ENCODE measurements at regions not wholly inside any gene's neighbourhood (a gene's known extent, or its start where the extent isn't known, plus 50 kb on each side); places are given as distances from the start of the nearest gene placed in this dataset.

DNA sequence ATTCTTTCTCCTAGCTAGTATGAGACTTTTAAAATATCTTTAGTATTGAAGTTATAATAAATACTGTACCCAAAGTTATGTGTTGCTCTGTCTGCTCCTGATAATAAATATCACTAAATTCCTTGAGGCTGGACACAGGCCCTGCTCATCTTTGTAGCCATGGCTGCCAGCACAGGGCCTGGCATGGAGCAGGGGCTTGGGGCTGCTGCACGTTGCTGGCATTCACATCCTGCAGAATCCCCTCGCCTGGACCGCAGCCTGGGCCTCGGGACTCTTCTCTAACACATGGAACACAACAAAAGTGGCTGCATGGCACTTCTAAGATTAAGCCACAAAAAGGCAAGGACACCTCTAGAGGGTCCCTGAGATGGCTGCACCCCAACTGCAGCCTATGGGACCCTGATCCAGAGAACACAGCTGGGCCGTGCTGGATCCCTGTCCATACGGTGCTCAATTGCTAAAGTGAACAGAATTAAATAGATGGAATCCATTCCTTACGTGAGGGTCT lies 477.5 kb upstream of the MYT1L start:
- ATAC-seq, result no peak
- TF ChIP-seq, protein P1, sequence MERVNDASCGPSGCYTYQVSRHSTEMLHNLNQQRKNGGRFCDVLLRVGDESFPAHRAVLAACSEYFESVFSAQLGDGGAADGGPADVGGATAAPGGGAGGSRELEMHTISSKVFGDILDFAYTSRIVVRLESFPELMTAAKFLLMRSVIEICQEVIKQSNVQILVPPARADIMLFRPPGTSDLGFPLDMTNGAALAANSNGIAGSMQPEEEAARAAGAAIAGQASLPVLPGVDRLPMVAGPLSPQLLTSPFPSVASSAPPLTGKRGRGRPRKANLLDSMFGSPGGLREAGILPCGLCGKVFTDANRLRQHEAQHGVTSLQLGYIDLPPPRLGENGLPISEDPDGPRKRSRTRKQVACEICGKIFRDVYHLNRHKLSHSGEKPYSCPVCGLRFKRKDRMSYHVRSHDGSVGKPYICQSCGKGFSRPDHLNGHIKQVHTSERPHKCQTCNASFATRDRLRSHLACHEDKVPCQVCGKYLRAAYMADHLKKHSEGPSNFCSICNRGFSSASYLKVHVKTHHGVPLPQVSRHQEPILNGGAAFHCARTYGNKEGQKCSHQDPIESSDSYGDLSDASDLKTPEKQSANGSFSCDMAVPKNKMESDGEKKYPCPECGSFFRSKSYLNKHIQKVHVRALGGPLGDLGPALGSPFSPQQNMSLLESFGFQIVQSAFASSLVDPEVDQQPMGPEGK (CRISPR knock-in tag; IDR thresholded peaks at IDR 0.05; ENCODE audit: borderline replicate concordance), result no peak
- no peak for TF ChIP-seq ZNF70 (CRISPR knock-in tag; IDR thresholded peaks at IDR 0.05)

DNA sequence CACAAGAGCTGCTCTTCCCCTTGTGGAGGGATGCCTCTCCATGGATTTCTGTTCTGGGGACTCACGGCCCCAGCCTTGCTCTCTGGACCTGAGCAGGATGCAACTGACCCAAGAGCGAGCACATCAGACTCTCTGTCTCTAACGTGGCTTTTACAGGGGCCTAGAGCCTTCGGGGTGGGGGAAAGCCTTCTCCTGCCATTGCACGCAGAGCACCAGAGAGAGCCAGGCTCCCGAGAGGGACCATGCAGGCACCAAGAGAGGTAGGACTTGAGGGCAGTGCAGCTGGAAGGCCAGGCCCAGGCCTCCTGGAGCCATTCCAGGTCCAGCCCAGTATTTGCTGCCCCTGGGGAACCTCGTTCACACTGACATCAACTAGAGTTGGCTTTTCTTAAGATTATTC lies 475.6 kb upstream of the MYT1L start:
- TF ChIP-seq RARB (CRISPR knock-in tag; IDR thresholded peaks at IDR 0.05) (no peak), PPARA (CRISPR knock-in tag; IDR thresholded peaks at IDR 0.05; ENCODE audit: borderline replicate concordance) (no peak), CSDC2 (CRISPR knock-in tag; IDR thresholded peaks at IDR 0.05) (no peak), SNAI2 (CRISPR knock-in tag; IDR thresholded peaks at IDR 0.05) (no peak), ZFP30 (CRISPR knock-in tag; IDR thresholded peaks at IDR 0.05) (no peak), OSR1 (CRISPR knock-in tag; IDR thresholded peaks at IDR 0.05) (no peak), TCF4 (CRISPR knock-in tag; IDR thresholded peaks at IDR 0.05; ENCODE audit: borderline replicate concordance) (no peak), ARNTL (CRISPR knock-in tag; IDR thresholded peaks at IDR 0.05; ENCODE audit: borderline replicate concordance, low read depth) (no peak)
- TF ChIP-seq, protein P1 (CRISPR knock-in tag; IDR thresholded peaks at IDR 0.05; ENCODE audit: borderline replicate concordance), result no peak
- TF ChIP-seq, protein P2, sequence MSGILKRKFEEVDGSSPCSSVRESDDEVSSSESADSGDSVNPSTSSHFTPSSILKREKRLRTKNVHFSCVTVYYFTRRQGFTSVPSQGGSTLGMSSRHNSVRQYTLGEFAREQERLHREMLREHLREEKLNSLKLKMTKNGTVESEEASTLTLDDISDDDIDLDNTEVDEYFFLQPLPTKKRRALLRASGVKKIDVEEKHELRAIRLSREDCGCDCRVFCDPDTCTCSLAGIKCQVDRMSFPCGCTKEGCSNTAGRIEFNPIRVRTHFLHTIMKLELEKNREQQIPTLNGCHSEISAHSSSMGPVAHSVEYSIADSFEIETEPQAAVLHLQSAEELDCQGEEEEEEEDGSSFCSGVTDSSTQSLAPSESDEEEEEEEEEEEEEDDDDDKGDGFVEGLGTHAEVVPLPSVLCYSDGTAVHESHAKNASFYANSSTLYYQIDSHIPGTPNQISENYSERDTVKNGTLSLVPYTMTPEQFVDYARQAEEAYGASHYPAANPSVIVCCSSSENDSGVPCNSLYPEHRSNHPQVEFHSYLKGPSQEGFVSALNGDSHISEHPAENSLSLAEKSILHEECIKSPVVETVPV (CRISPR knock-in tag; IDR thresholded peaks at IDR 0.05), result no peak
- no peak for ATAC-seq

DNA sequence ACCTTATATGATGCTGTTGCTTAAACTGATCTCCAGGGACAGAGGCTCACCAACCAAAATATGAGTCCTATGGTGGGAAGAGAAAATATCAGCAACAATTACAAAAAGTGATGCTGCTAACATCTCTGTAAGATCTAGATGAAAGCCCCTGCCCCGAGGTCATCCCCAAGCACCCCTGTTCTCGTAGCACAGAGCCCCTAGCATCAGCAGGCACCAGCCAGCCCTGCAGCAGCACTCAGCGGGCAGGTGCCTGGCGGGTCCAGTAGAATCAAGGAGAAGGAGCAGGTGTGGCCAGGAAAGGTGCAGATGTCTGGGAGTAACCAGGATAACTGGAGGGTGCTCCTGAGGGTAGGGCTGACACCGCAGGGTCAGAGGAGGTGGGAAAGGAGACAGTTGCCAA lies 474.2 kb upstream of the MYT1L start:
- no peak for TF ChIP-seq ISL1 (CRISPR knock-in tag; IDR thresholded peaks at IDR 0.05)
- TF ChIP-seq ZNF70 (CRISPR knock-in tag; IDR thresholded peaks at IDR 0.05), result no peak
- no peak for TF ChIP-seq CSDC2 (CRISPR knock-in tag; IDR thresholded peaks at IDR 0.05)
- no peak for TF ChIP-seq OSR1 (CRISPR knock-in tag; IDR thresholded peaks at IDR 0.05)
- no peak for TF ChIP-seq ZNF565 (CRISPR knock-in tag; conservative IDR thresholded peaks at IDR 0.05; ENCODE audit: low read depth)
- TF ChIP-seq, protein P3, sequence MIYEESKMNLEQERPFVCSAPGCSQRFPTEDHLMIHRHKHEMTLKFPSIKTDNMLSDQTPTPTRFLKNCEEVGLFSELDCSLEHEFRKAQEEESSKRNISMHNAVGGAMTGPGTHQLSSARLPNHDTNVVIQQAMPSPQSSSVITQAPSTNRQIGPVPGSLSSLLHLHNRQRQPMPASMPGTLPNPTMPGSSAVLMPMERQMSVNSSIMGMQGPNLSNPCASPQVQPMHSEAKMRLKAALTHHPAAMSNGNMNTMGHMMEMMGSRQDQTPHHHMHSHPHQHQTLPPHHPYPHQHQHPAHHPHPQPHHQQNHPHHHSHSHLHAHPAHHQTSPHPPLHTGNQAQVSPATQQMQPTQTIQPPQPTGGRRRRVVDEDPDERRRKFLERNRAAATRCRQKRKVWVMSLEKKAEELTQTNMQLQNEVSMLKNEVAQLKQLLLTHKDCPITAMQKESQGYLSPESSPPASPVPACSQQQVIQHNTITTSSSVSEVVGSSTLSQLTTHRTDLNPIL (CRISPR knock-in tag; IDR thresholded peaks at IDR 0.05; ENCODE audit: low read depth), result no peak
- no peak for TF ChIP-seq ZFP30 (CRISPR knock-in tag; IDR thresholded peaks at IDR 0.05)
- TF ChIP-seq ARNTL (CRISPR knock-in tag; IDR thresholded peaks at IDR 0.05; ENCODE audit: borderline replicate concordance, low read depth), result no peak
- TF ChIP-seq, protein P1 (CRISPR knock-in tag; IDR thresholded peaks at IDR 0.05; ENCODE audit: borderline replicate concordance), result no peak
- TF ChIP-seq ESRRG (CRISPR knock-in tag; IDR thresholded peaks at IDR 0.05), result no peak
- no peak for TF ChIP-seq RARB (CRISPR knock-in tag; IDR thresholded peaks at IDR 0.05)
- TF ChIP-seq ZNF8 (CRISPR knock-in tag; IDR thresholded peaks at IDR 0.05), result no peak
- no peak for TF ChIP-seq PPARA (CRISPR knock-in tag; IDR thresholded peaks at IDR 0.05; ENCODE audit: borderline replicate concordance)
- no peak for TF ChIP-seq TOX (CRISPR knock-in tag; IDR thresholded peaks at IDR 0.05; ENCODE audit: borderline replicate concordance)
- TF ChIP-seq BACH2 (CRISPR knock-in tag; IDR thresholded peaks at IDR 0.05; ENCODE audit: borderline replicate concordance), result no peak
- TF ChIP-seq ZC3H10 (CRISPR knock-in tag; IDR thresholded peaks at IDR 0.05), result no peak
- TF ChIP-seq, protein P4, sequence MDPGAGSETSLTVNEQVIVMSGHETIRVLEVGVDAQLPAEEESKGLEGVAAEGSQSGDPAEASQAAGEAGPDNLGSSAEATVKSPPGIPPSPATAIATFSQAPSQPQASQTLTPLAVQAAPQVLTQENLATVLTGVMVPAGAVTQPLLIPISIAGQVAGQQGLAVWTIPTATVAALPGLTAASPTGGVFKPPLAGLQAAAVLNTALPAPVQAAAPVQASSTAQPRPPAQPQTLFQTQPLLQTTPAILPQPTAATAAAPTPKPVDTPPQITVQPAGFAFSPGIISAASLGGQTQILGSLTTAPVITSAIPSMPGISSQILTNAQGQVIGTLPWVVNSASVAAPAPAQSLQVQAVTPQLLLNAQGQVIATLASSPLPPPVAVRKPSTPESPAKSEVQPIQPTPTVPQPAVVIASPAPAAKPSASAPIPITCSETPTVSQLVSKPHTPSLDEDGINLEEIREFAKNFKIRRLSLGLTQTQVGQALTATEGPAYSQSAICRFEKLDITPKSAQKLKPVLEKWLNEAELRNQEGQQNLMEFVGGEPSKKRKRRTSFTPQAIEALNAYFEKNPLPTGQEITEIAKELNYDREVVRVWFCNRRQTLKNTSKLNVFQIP (CRISPR knock-in tag; IDR thresholded peaks at IDR 0.05; ENCODE audit: borderline replicate concordance, low read depth), result no peak
- TF ChIP-seq SNAI2 (CRISPR knock-in tag; IDR thresholded peaks at IDR 0.05), result no peak
- ATAC-seq, result no peak

Measured in SK-N-SH treated with all-trans-retinoic acid at 6 μM for 48 hours (cell line).